ENCODE measurements at regions not wholly inside any gene's neighbourhood (a gene's known extent, or its start where the extent isn't known, plus 50 kb on each side); places are given as distances from the start of the nearest gene placed in this dataset.

GRCh38 chr14:99342906-99343305, 70.9 kb upstream of the BCL11B start:
- POLR2A ChIA-PET (ENCODE audit: partially characterized antibody), result no interaction called here
- Histone ChIP-seq H3K36me3 (ENCODE audit: control insufficient read depth in 2 of 4, insufficient read depth in 4 of 4, low read length in 3 of 4) (no peaks in the 10 kb centered on the region), H3K9me3 (ENCODE audit: insufficient read depth in 2 of 2, low read depth in 1 of 2, low read length in 1 of 2) (peaks cover 0 to 4% of the 10 kb centered on the region in 2 experiments; a peak in 1 of 4 replicates), H2BK15ac (ENCODE audit: low read length) (no peak overlapping the region), H4K20me1 (replicated peaks in 1 of 2; ENCODE audit: control insufficient read depth in 1 of 2, insufficient read depth in 2 of 2, low read length in 2 of 2) (no peaks in the 10 kb centered on the region), H4K5ac (ENCODE audit: insufficient read length, low read depth, low read length) (no peak overlapping the region), H3K79me1 (ENCODE audit: low read depth, low read length) (no peaks in the 10 kb centered on the region), H3K4me2 (ENCODE audit: insufficient read depth in 1 of 2, low read depth in 2 of 2, low read length in 2 of 2) (no peak overlapping the region), H3K79me2 (ENCODE audit: control insufficient read depth in 1 of 2, insufficient read depth in 2 of 2, low read length in 2 of 2) (no peaks in the 10 kb centered on the region), H3K27ac (ENCODE audit: low read depth, low read length) (no peak overlapping the region), H3K9ac (replicated peaks in 1 of 4; ENCODE audit: extremely low read depth in 1 of 4, low read depth in 3 of 4, low read length in 3 of 4) (no peak overlapping the region), H3K4ac (replicated peaks; ENCODE audit: insufficient read length, low read depth, low read length) (no peak overlapping the region), H3K23me2 (ENCODE audit: low read depth, low read length) (no peaks in the 10 kb centered on the region), H4K91ac (replicated peaks; ENCODE audit: insufficient read length, low read length) (no peak overlapping the region), H2BK5ac (ENCODE audit: low read depth, low read length) (no peak overlapping the region), H2BK20ac (ENCODE audit: low read length) (no peak overlapping the region), H3K56ac (replicated peaks; ENCODE audit: insufficient read length, low read depth, low read length) (no peak overlapping the region), H2AK5ac (ENCODE audit: low read depth, low read length) (no peak overlapping the region), H2AFZ (ENCODE audit: low read length) (no peak overlapping the region), H2BK120ac (replicated peaks; ENCODE audit: low read depth, low read length) (no peak overlapping the region), H3K4me1 (replicated peaks in 1 of 4; ENCODE audit: control insufficient read depth in 3 of 4, insufficient read depth in 4 of 4, low read length in 3 of 4) (no peaks in the 10 kb centered on the region), H4K8ac (ENCODE audit: extremely low read depth, insufficient read depth, low read length) (no peak overlapping the region; the same call in 1 of the 2 replicates), H3K18ac (ENCODE audit: extremely low read depth, low read length) (no peak overlapping the region), H3K23ac (ENCODE audit: insufficient read length) (no peak overlapping the region), H3K4me3 (ENCODE audit: extremely low read depth in 1 of 4, insufficient read depth in 2 of 4, low read depth in 3 of 4, low read length in 4 of 4) (no peak overlapping the region), H3K27me3 (replicated peaks in 1 of 4; ENCODE audit: control insufficient read depth in 3 of 4, extremely low read depth in 1 of 4, insufficient read depth in 3 of 4, low read length in 3 of 4) (no peaks in the 10 kb centered on the region), H2BK12ac (ENCODE audit: low read depth, low read length) (no peak overlapping the region), H3K14ac (ENCODE audit: insufficient read length) (no peak overlapping the region)
- 88% methylated on average over 7 of the region's 7 CpGs; no CpG with 5 or more reads in 1 of the 2 experiments for WGBS, 2 experiments (ENCODE audit: extremely low coverage in 1 of 2, insufficient coverage in 1 of 2, insufficient read length in 1 of 2, insufficient replicate concordance in 2 of 2, low coverage in 1 of 2, low lambda C conversion rate in 2 of 2, missing lambda C conversion rate in 1 of 2)
- DNase-seq (ENCODE audit: low read depth in 1 of 2, low spot score in 2 of 2) (no peak), FAIRE-seq (no peak)
- CTCF ChIA-PET (ENCODE audit: partially characterized antibody), result interaction anchor here (0.8 to 2.0 kb wide), 7 partner anchors 9 to 62 kb away, joined by 3 to 5 read pairs (median 4); no protein-coding TSS in a partner anchor
- no peak for TF ChIP-seq SIN3A (conservative IDR thresholded peaks at IDR 0.05 in 1 of 2, IDR thresholded peaks at IDR 0.05 in 1 of 2; ENCODE audit: low read depth in 1 of 2, low read length in 2 of 2)
- no peak for TF ChIP-seq USF2 (IDR thresholded peaks at IDR 0.05; ENCODE audit: low read length)
- no peak for TF ChIP-seq GTF2F1 (IDR thresholded peaks at IDR 0.05; ENCODE audit: borderline replicate concordance, low read depth, low read length)
- TF ChIP-seq HDAC2 (IDR thresholded peaks at IDR 0.05; ENCODE audit: borderline replicate concordance in 1 of 2, low read depth in 2 of 2, low read length in 2 of 2), result no peak
- no peak for TF ChIP-seq POLR2A (IDR thresholded peaks at IDR 0.05; ENCODE audit: control extremely low read depth in 1 of 2, low read depth in 2 of 2, low read length in 2 of 2)
- no peak for TF ChIP-seq TBP (IDR thresholded peaks at IDR 0.05; ENCODE audit: low read depth, low read length)
- no peak for TF ChIP-seq JUND (IDR thresholded peaks at IDR 0.05; ENCODE audit: low read length)
- TF ChIP-seq TAF1 (IDR thresholded peaks at IDR 0.05; ENCODE audit: low read depth, low read length), result no peak
- no peak for TF ChIP-seq CEBPB (IDR thresholded peaks at IDR 0.05; ENCODE audit: low read depth, low read length)
- no peak for TF ChIP-seq POLR2AphosphoS5 (IDR thresholded peaks at IDR 0.05; ENCODE audit: low read depth, low read length)
- TF ChIP-seq ATF2 (IDR thresholded peaks at IDR 0.05; ENCODE audit: low read length), result no peak
